GM18499 (cell line): ENCODE measurements at regions not wholly inside any gene's neighbourhood (a gene's known extent, or its start where the extent isn't known, plus 50 kb on each side); places are given as distances from the start of the nearest gene placed in this dataset.
"Not testable (repeated sequence)": the region's sequence is repeated elsewhere in the genome, so short reads cannot be mapped to it uniquely, and the experiment has no call there.

Experiments
- ATAC-seq: cut with Tn5 transposase; IDR thresholded peaks from one replicate; pipeline ENCODE4 v1.9.1; 2021; ENCODE audit warnings: moderate number of reproducible peaks; ENCODE audit not compliant: insufficient read depth, unreplicated experiment

DNA sequence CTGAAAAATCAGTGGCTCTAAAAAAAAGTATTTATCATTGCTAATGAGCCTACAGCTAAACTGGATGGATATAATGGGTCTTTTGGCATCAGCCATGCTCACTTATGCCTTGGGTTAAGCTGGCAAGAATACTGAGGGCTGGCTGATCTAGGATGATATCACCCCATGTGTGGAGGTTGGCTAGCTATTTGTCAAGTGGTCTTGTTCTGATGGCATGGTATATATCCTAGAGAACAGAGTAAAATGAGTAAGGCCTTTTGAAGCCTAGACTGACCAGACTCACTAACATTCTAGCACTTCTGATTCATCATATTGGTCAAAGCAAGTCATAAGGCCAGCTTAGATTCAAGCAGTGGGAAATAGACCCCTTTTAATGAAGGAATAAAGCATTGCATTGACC lies 383.0 kb downstream of the SLITRK1 start:
- no peak for ATAC-seq

DNA sequence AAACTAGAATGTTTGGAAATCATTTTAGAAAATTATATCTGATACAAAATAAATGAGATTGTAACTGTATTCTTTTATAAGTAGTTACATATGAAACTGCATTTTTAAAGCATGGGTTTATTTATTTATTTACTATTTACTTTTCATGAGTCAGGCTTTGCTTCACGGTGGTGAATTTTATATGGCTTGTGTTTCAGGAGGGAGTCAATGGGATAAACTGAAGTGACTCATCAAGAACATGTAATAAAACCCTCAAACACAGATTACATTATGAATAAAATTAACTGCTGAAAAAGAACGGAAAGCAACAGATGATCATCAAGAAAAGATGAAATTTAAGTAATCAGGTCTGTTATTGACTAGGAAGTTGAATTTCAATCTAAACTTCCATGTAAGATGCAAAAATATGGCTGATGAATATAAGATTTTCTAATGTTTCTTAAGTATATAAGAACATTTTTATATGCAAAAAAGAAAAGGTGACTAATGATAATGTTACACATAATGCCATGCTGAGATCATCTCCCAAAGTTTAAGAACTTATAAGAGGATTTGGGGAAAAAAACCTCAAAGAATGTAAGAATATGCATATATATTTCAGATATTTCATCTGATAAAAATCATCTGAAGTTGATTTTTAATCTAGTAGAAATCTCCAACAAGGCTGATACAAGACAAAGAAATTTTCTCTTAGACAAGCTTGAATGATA lies 383.6 kb downstream of the SLITRK1 start:
- no peak for ATAC-seq

DNA sequence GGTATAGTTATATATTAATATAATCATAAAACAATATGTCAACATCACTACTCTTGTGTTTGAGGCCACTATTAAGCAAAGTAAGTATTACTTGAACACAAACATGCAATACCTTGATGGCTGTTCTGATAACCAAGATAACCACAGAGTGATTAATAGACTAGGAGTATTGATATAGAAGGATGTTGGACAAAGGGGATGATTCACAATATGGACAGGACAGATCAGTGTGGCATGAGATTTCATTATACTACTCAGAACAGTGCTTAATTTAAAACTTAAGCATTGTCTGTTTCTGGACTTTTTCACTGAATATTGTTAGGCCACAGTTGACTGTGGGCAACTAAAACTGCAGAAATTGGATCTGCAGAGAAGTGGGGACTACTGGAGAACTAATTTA lies 384.2 kb downstream of the SLITRK1 start:
- ATAC-seq, result no peak

DNA sequence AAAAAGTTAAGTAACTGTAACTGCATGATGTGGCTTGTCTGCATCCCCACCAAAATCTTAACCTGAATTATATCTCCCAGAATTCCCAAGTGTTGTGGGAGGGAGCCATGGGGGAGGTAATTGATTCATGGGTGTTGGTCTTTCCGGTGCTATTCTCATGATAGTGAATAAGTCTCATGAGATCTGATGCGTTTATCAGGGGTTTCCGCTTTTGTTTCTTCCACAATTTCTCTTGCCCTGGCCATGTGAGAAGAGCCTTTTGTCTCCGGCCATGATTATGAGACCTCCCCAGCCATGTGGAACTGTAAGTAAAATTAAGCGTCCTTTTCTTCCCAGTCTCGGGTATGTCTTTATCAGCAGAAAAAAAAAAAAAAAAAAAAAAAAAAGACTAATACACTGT lies 385.8 kb downstream of the SLITRK1 start:
- ATAC-seq, result no peak

DNA sequence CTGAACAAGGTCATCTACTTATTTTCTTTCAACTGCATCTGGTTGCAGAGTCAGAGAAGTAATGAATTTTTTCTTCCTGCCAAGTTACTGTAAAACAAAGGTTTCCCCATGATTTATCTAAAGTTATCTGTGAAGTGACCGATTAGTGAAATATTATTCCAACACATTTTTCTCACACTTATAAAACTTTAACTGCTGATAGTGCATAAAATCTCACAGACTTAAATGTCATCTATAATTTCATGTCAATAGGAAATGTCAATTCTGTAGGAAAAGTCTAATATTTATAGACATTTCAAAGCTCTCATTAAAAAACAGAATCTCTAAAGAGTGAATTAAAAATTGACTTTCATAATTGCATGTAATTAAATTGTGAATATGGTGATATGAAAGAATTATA lies 397.2 kb downstream of the SLITRK1 start:
- ATAC-seq, result no peak

DNA sequence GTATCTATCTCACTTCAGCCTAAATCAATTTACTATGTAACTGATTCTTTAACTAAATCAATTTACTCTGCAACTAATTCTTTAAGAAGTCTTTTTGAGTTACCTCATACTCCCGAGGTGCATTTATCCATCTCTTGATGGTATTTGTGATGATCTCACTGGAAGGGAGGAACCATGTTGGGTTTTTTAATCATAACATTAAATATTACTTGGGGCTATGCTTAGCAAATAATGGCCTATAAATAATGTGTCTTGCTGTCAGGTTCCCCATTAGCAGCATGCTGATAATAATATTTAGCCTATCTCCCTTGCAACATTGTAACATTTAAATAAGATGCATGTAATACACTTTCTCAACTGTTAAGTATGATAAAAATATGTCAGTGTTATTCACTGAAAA lies 411.3 kb downstream of the SLITRK1 start:
- ATAC-seq, result no peak

DNA sequence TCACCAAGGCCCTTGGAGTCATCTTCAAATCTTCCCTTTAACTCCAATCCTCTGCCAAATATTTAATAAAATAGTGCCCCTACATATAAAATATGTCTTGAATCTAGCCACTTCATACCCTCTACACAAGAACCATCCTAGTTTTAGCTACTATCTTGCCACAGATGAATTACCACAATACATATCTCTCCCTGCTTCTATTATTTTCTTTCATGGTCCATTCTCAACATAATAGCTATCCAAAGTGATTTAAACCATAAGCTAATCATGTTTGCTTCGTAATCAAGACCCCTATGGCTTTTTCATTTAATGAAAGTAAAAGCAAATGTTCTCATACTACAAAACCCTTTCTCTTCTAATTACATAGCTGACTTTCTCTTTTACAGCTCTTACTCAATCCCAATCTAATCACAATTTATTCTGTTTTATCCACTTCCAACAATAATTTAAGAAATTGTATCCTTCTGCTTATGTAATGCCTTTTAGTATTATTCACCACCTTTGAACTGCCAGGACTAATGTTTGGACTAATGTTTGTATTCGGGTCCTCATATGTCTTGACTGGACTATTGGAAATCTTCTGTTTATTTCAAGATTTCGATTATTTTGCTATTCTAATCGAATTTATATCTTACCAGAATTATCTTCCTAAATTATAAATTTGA lies 412.0 kb downstream of the SLITRK1 start:
- no peak for ATAC-seq

DNA sequence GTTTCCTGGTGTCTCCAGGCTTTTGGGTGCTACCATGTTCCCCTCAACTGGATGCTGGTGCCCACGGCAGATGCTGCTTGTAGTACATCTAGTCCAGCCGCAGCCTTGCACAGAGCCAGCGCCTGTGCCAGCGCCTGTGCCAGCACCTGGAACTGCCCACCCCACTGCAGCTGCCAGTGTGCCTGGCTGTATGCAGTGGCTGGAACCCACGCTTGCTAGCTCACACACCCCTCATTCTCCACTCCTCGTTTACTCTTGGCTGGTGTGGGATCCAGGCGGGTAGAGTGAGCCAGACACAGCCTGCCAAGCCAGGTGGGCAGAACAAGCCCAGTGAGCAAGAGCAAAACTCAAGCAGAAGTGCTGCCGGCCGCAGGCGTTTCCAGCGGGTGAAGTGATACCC lies 428.6 kb downstream of the SLITRK1 start:
- no peak for ATAC-seq

DNA sequence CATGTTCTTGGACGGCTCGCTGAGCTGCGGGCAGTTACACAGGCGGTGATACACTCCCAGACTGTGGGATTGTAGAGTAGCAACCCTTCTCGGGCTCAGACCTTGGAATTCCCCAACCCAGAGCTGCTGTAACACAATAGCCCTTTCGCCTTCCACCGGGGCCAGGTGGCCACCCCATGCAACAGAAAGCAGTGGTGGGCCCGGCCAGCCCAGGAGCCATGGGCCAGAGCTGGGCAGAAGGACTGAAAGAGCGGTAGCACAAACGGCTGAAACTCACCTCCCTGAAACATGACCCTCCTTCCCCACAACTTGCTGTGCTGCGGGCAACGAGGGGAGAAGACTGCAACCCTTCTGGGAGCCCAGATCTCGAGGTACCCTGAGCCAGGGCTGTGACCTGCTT lies 429.0 kb downstream of the SLITRK1 start:
- no peak for ATAC-seq

DNA sequence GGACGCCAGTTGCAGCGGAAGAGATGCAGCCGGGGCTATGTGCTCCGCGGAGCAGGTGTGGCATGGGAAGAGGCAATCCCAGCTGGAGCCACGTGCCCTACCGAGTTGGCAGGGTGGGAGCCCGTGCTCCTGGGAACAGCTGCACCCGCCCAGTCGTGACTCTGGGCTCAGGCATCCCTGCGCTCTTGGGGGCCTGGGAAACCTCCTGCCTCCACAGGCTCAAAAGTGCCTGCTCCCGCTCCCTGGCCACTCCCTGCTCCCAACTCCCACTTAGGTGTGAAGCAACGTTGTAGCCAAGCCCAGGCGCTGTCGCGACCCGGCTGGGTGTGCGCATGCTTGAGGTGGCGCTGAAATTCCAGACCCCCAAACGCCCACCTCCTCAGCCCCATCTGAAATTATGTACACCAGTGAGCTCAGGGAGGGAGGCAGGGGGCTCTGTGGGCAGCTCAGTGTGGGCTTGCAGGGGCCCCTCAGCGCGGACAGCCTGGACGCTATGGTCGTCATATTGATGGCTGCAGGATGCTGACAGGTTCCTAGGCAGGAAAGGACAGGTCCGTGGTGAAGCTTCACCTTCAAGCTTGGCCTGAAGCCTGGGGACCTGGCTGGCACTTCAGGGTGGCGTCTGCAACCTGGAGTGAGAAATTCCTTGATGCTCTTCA lies 429.9 kb downstream of the SLITRK1 start:
- ATAC-seq, result no peak

DNA sequence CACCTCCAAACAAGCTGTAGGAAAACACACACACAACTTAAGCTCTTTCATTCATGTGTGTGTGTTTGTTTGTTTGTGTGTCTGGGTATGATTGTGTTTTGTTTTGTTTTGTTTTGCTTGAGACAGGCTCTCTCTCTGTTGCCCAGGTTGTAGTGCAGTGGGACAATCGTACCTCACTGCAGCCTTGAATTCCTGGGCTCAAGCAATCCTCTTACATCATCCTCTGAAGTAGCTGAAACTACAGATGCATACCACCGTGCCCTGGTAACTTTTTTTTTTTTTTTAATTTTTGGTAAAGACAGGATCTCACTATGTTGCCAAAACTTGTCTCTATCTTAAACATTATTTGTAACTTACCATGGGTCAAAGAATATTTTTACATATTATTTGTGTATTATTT lies 431.7 kb downstream of the SLITRK1 start:
- ATAC-seq, result no peak

DNA sequence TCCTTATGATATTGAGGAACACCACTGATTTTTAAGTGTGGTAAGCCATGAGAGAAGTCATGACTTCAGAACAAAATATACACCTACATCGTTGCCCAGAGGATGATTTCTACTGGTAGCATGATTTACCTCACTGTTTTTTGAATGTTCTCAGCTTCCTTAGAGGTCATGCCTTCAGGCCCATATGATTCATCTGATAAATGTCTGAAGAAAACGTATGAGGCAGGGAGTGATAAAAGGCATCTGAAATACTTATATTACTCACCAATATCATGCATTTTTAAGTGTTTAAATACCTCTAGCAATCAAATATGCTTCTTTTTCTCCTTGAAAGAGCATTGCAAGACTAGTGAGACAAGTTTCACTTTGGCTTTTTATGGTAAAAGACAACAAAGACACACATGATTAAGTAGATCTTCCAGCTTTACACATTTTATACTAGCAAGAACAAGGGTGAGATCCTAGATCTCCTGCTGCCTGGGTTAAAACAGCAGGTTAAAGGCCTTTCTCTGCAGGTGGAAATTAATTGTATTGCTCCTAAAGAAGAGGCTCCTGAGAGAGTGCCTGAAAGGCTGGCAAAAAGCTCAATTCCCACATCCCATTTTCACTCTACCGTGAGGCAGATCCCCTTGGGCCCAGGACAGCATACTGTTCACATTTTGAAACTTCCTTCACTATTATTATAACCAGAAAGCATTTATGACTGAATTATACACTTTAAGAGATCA lies 432.4 kb downstream of the SLITRK1 start:
- no peak for ATAC-seq

DNA sequence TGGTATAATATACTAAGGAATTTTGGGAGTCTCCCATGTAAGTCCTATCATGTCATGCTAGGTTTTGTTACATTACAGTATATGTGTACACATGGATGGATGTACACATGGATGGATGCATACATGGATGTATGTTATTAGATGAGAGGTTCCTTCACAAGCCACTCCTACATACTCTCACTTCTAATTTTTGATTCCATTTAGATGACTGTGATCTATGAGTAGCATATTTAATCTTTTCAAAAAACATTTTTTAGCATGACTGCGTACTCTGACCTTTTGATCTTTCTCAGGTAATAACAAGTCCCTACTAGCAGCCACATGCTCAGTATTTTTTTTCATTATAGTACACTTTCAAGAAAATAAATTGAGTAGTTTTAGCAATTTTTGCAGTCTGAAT lies 441.8 kb downstream of the SLITRK1 start:
- ATAC-seq, result no peak

DNA sequence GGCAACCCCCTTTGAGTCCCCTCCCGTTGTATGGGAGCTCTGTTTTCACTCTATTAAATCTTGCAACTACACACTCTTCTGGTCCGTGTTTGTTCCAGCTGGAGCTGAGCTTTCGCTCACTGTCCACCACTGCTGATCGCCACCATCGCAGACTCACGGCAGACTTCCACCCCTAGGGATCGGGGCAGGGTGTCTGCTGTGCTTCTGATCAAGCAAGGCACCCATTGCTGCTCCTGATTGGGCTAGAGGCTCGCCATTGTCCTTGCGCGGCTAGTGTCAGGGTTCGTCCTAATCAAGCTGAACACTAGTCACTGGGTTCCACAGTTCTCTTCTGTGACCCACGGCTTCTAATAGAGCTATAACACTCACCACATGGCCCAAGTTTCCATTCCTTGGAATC lies 442.8 kb downstream of the SLITRK1 start:
- not testable (repeated sequence) for ATAC-seq

DNA sequence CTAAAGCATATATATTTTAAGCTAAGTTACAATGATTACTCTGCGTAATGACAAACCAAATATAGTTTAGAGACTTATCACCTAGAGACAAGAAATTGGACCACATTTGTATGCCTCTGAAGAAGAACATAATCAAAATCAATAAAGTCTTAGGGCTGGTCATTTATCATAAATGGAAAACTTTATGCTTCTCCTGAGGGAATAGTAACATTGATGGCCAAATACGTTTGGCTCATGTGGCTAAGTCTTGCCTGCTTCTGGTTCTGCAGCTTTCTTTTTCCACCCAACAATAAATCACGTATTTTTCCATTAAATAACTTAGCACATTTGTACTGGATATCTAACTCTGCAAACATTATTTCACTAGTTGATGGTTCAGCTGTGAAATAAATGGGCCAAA lies 458.4 kb downstream of the SLITRK1 start:
- no peak for ATAC-seq

DNA sequence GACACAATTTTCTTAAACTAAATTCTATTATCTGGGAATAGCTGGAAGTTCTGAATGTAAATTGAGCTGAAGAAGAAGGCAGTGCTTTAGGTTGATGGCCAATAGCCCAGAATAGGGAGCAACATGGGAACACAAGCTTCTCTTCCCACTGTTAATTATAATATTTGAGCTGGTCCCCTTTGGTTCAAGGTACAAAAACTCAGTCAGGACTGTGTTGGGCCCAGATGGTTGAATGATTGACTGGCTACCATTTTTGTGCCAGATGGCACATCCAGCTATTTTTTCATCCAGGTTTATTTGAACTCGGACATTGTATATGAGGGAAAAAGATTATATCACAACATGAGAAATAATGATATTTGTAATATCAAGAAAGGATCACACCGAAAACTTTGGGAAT lies 458.9 kb downstream of the SLITRK1 start:
- no peak for ATAC-seq

DNA sequence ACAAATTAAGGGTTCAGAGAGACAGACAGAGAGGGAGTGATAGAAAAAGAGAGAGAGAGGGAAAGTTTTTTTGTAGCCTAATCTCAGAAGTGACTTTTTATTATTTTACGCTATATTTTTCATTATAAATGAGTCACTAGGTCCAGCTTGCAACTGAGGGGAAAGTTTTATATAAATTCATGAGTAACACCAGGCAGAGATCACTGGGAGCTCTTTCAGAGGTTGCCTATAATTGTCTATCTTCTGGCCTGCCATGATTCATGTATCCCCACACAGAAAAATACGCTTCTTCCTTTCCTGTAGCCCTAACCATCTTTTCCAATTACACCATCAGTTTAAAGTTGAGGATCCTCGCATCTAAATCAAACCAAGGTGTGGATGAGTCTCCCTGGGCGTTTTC lies 467.9 kb downstream of the SLITRK1 start:
- no peak for ATAC-seq

DNA sequence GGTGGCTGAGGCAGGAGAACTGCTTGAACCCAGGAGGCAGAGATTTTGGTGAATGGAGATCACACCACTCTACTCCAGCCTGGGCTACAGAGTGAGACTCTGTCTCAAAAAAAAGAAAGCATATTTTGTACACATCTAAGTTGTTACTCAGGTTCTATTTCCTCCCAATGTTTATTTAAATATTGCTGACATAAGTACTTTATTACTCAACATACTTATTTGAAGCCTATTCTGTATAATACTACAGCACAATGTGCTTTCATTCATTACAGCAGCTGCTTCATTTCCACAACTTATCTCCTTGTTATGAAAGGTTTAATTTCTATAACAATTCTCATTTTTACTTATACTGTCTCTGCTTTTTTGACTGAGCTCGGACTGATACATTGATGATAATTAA lies 495.7 kb downstream of the SLITRK1 start:
- no peak for ATAC-seq

DNA sequence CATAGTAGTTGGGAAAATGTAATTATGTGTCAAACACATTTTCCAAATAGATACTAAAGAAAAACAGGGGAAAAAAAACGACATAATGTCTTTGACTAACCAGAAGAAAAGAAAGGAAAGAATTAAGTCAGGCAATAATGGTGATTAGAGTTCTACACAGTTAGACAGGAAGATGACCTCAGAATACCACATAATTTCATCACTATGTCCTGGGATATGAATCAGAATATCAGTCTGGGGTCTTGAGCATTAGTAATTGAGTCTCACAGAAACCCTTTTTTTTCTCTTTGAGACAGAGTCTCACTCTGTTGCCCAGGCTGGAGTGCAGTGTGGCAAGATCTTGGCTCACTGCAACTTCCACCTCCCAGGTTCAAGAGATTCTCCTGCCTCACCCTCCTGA lies 503.4 kb downstream of the SLITRK1 start:
- no peak for ATAC-seq

DNA sequence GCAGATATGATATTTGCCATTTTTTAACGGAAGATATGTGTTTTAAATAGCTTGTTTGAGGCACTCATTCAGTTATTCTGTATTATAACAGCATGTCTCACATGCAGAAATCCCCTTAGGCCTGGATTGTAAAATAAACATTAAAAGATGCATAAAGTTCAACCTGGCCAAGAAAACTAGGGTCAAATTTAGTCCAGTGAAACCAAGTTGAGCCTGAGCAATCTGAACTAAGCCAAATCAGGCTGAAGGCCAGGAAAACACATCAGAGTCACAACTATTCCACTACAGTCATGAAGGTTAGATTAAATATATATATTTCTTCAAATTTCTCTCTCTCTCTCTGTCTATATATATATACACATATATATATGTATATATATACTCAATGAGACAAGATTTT lies 504.8 kb downstream of the SLITRK1 start:
- ATAC-seq, result no peak

DNA sequence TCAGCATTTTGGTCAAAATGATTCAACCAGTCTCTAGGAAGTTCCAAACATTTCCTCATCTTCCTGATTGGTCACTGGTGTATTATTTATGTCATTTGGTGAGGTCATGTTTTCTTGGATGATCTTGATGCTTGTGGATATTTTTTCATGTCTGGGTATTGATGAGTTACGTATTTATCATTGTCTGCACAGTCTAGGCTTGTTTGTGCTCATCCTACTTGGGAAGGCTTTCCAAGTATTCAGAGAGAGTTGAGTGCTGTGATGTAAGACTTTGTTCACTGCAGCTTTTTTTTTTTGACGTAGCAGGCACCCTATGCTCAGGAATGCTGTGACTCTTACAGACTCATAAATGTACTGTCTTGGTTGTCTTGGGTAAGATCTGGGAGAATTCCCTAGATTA lies 509.5 kb downstream of the SLITRK1 start:
- no peak for ATAC-seq
